Parathyroid adenoma (tissue), 2 donors: ENCODE measurements at regions not wholly inside any gene's neighbourhood (a gene's known extent, or its start where the extent isn't known, plus 50 kb on each side); places are given as distances from the start of the nearest gene placed in this dataset.

Experiments
- H2AFZ ChIP-seq: fragments of 300-600 bp; sonication (generic); one replicate; pipeline ENCODE4 v1.7.0; 2017; ENCODE audit warnings: antibody characterized with exemption, mild to moderate bottlenecking
- H3K27ac ChIP-seq: fragments of 300-600 bp; sonication (generic); one replicate; pipeline ENCODE4 v1.7.0; 2017
- H3K27me3 ChIP-seq: fragments of 300-600 bp; sonication (generic); one replicate; pipeline ENCODE4 v1.7.0; 2017; ENCODE audit warnings: low read length; ENCODE audit not compliant: control insufficient read depth, insufficient read depth
- H3K36me3 ChIP-seq: fragments of 300-600 bp; sonication (generic); one replicate; pipeline ENCODE4 v1.7.0; 2017; ENCODE audit warnings: low read length; ENCODE audit not compliant: control insufficient read depth, insufficient read depth
- H3K4me1 ChIP-seq: fragments of 300-600 bp; sonication (generic); one replicate; pipeline ENCODE4 v1.7.0; 2017; ENCODE audit warnings: control low read depth
- H3K4me2 ChIP-seq: fragments of 300-600 bp; sonication (generic); one replicate; pipeline ENCODE4 v1.7.0; 2017; ENCODE audit warnings: low read length
- H3K4me3 ChIP-seq: fragments of 300-600 bp; sonication (generic); one replicate; pipeline ENCODE4 v1.7.0; 2017; ENCODE audit warnings: low read depth, low read length
- H3K79me2 ChIP-seq: fragments of 300-600 bp; sonication (generic); one replicate; pipeline ENCODE4 v1.7.0; 2017; ENCODE audit warnings: control low read depth
- H3K9ac ChIP-seq: fragments of 300-600 bp; sonication (generic); one replicate; pipeline ENCODE4 v1.7.0; 2017; ENCODE audit warnings: mild to moderate bottlenecking
- H3K9me3 ChIP-seq: fragments of 300-600 bp; sonication (generic); one replicate; pipeline ENCODE4 v1.7.0; 2017; ENCODE audit warnings: low read length; ENCODE audit not compliant: control insufficient read depth
- CTCF ChIP-seq: fragments of 300-600 bp; sonication (generic); IDR thresholded peaks from one replicate; pipeline ENCODE4 v1.7.0; 2017; ENCODE audit warnings: antibody characterized with exemption, mild to moderate bottlenecking
- donor health status: primary hyperparathyroidism.

DNA sequence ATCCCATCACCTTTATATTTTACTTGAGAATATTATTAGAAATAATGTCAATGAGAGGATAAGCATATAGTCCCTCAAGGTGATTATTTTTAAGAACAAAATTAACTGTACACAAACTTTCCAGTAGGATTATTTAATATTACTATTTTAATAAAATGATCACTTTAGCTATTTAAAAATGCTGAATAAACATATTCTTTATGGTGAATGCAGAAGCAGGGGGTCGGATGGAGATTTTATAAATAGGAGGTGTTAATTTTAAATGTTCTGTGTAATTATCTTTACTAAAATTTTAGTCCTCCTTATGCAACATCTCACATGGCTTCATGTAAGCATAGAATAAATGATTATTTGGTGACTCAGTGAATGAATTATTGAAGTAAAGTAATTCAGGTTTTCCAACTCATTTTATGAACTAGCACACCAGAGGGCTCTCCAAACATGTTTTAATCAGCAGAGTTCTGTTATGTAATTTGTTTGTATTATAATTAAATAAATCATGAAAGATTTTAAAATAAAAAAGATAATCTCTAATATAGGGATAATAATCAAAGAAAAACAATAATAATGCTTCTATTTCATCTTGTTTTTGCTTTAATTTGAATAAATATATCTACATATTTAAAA lies 1635.2 kb downstream of the EFNB2 start:
- H3K4me3 ChIP-seq, result no peak overlapping the region
- no peaks in the 10 kb centered on the region for H3K79me2 ChIP-seq
- no peaks in the 10 kb centered on the region for H3K9me3 ChIP-seq
- no peak overlapping the region for H2AFZ ChIP-seq
- no peaks in the 10 kb centered on the region for H3K36me3 ChIP-seq
- no peak for TF ChIP-seq CTCF
- H3K27me3 ChIP-seq, result no peaks in the 10 kb centered on the region
- no peak overlapping the region for H3K9ac ChIP-seq
- H3K4me1 ChIP-seq, result no peaks in the 10 kb centered on the region
- H3K4me2 ChIP-seq, result no peak overlapping the region
- H3K27ac ChIP-seq, result no peak overlapping the region

GRCh38 chr13:104898484-104898883 lies 1637.0 kb downstream of the EFNB2 start:
- Histone ChIP-seq H3K4me2 (no peak overlapping the region), H2AFZ (no peak overlapping the region), H3K9ac (no peak overlapping the region), H3K27me3 (no peaks in the 10 kb centered on the region), H3K79me2 (no peaks in the 10 kb centered on the region), H3K27ac (no peak overlapping the region), H3K36me3 (no peaks in the 10 kb centered on the region), H3K4me1 (no peaks in the 10 kb centered on the region), H3K4me3 (no peak overlapping the region), H3K9me3 (no peaks in the 10 kb centered on the region)
- TF ChIP-seq CTCF, result no peak

DNA sequence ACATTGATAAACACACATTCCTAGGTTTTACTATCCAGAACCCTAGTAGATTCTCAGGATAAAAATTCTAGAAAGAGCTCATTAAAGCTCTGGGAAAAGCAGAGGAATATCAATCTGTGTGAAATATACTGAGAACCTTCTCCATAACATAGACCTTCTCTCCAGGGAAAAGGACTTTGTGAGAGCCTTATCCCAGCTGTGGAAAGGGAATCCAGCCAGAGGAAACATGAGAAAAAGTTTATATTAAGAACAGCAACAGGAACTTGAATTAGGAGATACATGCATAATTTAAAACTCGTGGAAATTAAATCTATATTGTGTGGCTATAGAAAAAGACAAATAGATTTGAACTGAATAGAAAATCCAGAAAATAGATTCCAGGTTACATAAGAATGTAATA lies 1639.9 kb downstream of the EFNB2 start:
- Histone ChIP-seq H3K27me3 (no peaks in the 10 kb centered on the region), H3K36me3 (no peaks in the 10 kb centered on the region), H2AFZ (no peak overlapping the region), H3K9me3 (no peaks in the 10 kb centered on the region), H3K4me3 (no peak overlapping the region), H3K79me2 (no peaks in the 10 kb centered on the region), H3K4me2 (no peak overlapping the region), H3K4me1 (no peaks in the 10 kb centered on the region), H3K27ac (no peak overlapping the region), H3K9ac (no peak overlapping the region)
- TF ChIP-seq CTCF, result no peak

- no peaks in the 10 kb centered on the region for H3K27me3 ChIP-seq
- no peak overlapping the region for H3K4me3 ChIP-seq
- no peak overlapping the region for H3K27ac ChIP-seq
- H3K9ac ChIP-seq, result no peak overlapping the region
- no peak for TF ChIP-seq CTCF
- H3K9me3 ChIP-seq, result no peaks in the 10 kb centered on the region
- H3K79me2 ChIP-seq, result no peaks in the 10 kb centered on the region
- no peaks in the 10 kb centered on the region for H3K4me1 ChIP-seq
- no peak overlapping the region for H2AFZ ChIP-seq
- H3K36me3 ChIP-seq, result no peaks in the 10 kb centered on the region
- H3K4me2 ChIP-seq, result no peak overlapping the region
Observed at GRCh38 chr13:104875038-104875754, 1660.3 kb downstream of the EFNB2 start.

GRCh38 chr13:104872153-104872552 lies 1663.3 kb downstream of the EFNB2 start:
- no peak for TF ChIP-seq CTCF
- Histone ChIP-seq H3K79me2 (no peaks in the 10 kb centered on the region), H2AFZ (no peak overlapping the region), H3K4me3 (no peak overlapping the region), H3K4me1 (no peaks in the 10 kb centered on the region), H3K27ac (no peak overlapping the region), H3K9ac (no peak overlapping the region), H3K27me3 (no peaks in the 10 kb centered on the region), H3K9me3 (no peaks in the 10 kb centered on the region), H3K4me2 (no peak overlapping the region), H3K36me3 (no peaks in the 10 kb centered on the region)
